Jurkat, Clone E6-1 (cell line): ENCODE measurements at regions not wholly inside any gene's neighbourhood (a gene's known extent, or its start where the extent isn't known, plus 50 kb on each side); places are given as distances from the start of the nearest gene placed in this dataset.
A peak's percentile ranks its signal among the peaks of the same experiment; 100 is the strongest.
"Not testable (repeated sequence)": the region's sequence is repeated elsewhere in the genome, so short reads cannot be mapped to it uniquely, and the experiment has no call there.

Experiments
- DNase-seq: peaks from one replicate; pipeline ENCODE4 v3.0.0-alpha.2; 2011; ENCODE audit warnings: low read depth, low spot score
- H3K4me3 ChIP-seq: 2 replicates; pipeline ENCODE4 v1.5.1; 2011; ENCODE audit warnings: mild to moderate bottlenecking, low read length, control low read depth, moderate library complexity

GRCh38 chr15:31175484-31175883 is 74.0 kb upstream of the TRPM1 start:
- no peak for DNase-seq
- no peak overlapping the region for H3K4me3 ChIP-seq

GRCh38 chr15:31177951-31178350 is 76.4 kb upstream of the TRPM1 start:
- no peak for DNase-seq
- H3K4me3 ChIP-seq: no peak overlapping the region

- H3K4me3 ChIP-seq: no peak overlapping the region
- no peak for DNase-seq
Measured at GRCh38 chr15:31178705-31179104, 77.2 kb upstream of the TRPM1 start.

- H3K4me3 ChIP-seq: no peak overlapping the region
- peak; percentile 75 for DNase-seq
Measured at GRCh38 chr15:31179693-31180092, 78.2 kb upstream of the TRPM1 start.

GRCh38 chr15:31193291-31193690 is 91.8 kb upstream of the TRPM1 start:
- H3K4me3 ChIP-seq: no peak overlapping the region
- DNase-seq: no peak

- no peak for DNase-seq
- H3K4me3 ChIP-seq: no peak overlapping the region
Measured at GRCh38 chr15:31195871-31196270, 94.3 kb upstream of the TRPM1 start.

GRCh38 chr15:31197497-31198414 is 96.2 kb upstream of the TRPM1 start:
- H3K4me3 ChIP-seq: no peak overlapping the region
- no peak for DNase-seq

GRCh38 chr15:31200735-31201151 is 99.2 kb upstream of the TRPM1 start:
- no peak for DNase-seq
- no peak overlapping the region for H3K4me3 ChIP-seq

GRCh38 chr15:31202953-31203352 is 101.4 kb upstream of the TRPM1 start:
- H3K4me3 ChIP-seq: no peak overlapping the region
- DNase-seq: peak; percentile 95

- DNase-seq: no peak
- H3K4me3 ChIP-seq: no peak overlapping the region
Measured at GRCh38 chr15:31203999-31204398, 102.5 kb upstream of the TRPM1 start.

GRCh38 chr15:31206386-31207181 is 105.1 kb upstream of the TRPM1 start:
- H3K4me3 ChIP-seq: no peak overlapping the region
- DNase-seq: no peak

GRCh38 chr15:31207246-31207645 is 105.7 kb upstream of the TRPM1 start:
- no peak overlapping the region for H3K4me3 ChIP-seq
- DNase-seq: peak; percentile 86

GRCh38 chr15:31207861-31208260 is 106.3 kb upstream of the TRPM1 start:
- DNase-seq, H3K4me3 ChIP-seq: not testable (repeated sequence)

- H3K4me3 ChIP-seq: no peak overlapping the region
- no peak for DNase-seq
Measured at GRCh38 chr15:31208817-31209216, 107.3 kb upstream of the TRPM1 start.

- H3K4me3 ChIP-seq: no peak overlapping the region
- no peak for DNase-seq
Measured at GRCh38 chr15:31211353-31211752, 109.8 kb upstream of the TRPM1 start.

GRCh38 chr15:31212326-31213080 is 111.0 kb upstream of the TRPM1 start:
- no peak overlapping the region for H3K4me3 ChIP-seq
- DNase-seq: no peak

- no peak overlapping the region for H3K4me3 ChIP-seq
- no peak for DNase-seq
Measured at GRCh38 chr15:31214158-31214863, 112.3 kb upstream of the KLF13 start.

GRCh38 chr15:31214864-31215489 is 111.7 kb upstream of the KLF13 start:
- no peak for DNase-seq
- peak overlapping the region; percentile 50 for H3K4me3 ChIP-seq
